NOMO-1 treated with DMSO at 0.1 percent for 48 hours (cell line): ENCODE measurements at regions not wholly inside any gene's neighbourhood (a gene's known extent, or its start where the extent isn't known, plus 50 kb on each side); places are given as distances from the start of the nearest gene placed in this dataset.

Experiments used
- DNase-seq: peaks from one replicate; lab custom pipeline; 2025; ENCODE audit not compliant: unreplicated experiment; lab: John Stamatoyannopoulos, UW

DNA sequence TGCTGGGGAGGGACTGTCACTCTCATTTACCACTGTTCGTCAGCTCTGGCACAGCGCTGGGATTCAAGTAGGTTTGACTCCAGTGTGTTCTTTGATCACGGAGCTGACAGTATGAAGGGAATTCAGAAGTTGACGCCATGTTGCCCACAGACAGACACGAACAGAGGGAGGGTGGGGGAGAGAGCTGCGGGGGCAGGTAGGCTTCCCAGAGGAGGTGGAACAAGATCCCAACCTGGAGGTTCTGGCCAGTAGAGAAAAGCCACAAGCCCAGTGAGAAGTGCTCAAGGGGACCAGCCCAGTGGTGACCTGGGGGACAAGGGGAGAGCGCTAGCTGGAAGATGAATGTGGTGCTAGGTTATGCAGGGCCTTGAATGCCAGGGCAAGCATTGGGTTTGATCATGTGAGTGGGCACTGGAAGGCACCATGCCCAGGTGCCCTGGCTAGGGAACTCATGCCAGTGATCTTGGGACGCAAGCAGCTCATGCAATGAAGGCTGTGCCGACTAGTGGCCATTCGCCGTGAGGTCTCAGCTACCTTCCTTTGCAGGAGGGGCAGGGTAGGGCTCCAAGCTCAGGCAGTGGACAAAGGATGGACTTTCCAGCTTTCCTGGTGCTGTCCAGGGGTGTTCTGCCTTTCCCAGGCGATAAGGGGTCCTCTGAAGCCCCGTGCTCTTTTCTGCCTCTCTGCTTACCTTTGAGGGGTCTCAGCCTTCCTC, 50.4 kb upstream of the APCDD1L start:
- no peak for DNase-seq
